H9 (cell line): ENCODE measurements at regions not wholly inside any gene's neighbourhood (a gene's known extent, or its start where the extent isn't known, plus 50 kb on each side); places are given as distances from the start of the nearest gene placed in this dataset.

Source experiments
- DNase-seq: peaks from one replicate; pipeline ENCODE4 v3.0.0-alpha.2; 2017
- H2AFZ ChIP-seq: one replicate; pipeline ENCODE4 v1.6.1; 2013; ENCODE audit warnings: mild to moderate bottlenecking, low read length, control low read depth, moderate library complexity
- H2AK5ac ChIP-seq: 2 replicates; pipeline ENCODE4 v1.6.1; 2013; ENCODE audit warnings: low read length, control low read depth, mixed read lengths; ENCODE audit not compliant: insufficient read length
- H2BK120ac ChIP-seq: one replicate; pipeline ENCODE4 v1.6.1; 2013; ENCODE audit warnings: low read depth, mild to moderate bottlenecking, low read length, control low read depth, inconsistent platforms; ENCODE audit not compliant: poor library complexity, severe bottlenecking
- H2BK12ac ChIP-seq: 2 replicates; pipeline ENCODE4 v1.6.1; 2013; ENCODE audit warnings: low read length, control low read depth, mixed read lengths, low read depth; ENCODE audit not compliant: insufficient read length
- H2BK15ac ChIP-seq: 2 replicates; pipeline ENCODE4 v1.6.1; 2013; ENCODE audit warnings: low read depth, low read length, control low read depth
- H2BK20ac ChIP-seq: one replicate; pipeline ENCODE4 v1.6.1; 2013; ENCODE audit warnings: low read depth, mild to moderate bottlenecking, low read length, control low read depth, inconsistent platforms; ENCODE audit not compliant: poor library complexity, severe bottlenecking
- H2BK5ac ChIP-seq: 2 replicates; pipeline ENCODE4 v1.6.1; 2013; ENCODE audit warnings: low read length, control low read depth, mixed read lengths; ENCODE audit not compliant: insufficient read length
- H3K14ac ChIP-seq: 2 replicates; pipeline ENCODE4 v1.6.1; 2013; ENCODE audit warnings: low read length, control low read depth; ENCODE audit not compliant: insufficient read depth
- H3K18ac ChIP-seq: 2 replicates; pipeline ENCODE4 v1.6.1; 2013; ENCODE audit warnings: low read depth, mild to moderate bottlenecking, mixed read lengths, low read length, control low read depth; ENCODE audit not compliant: insufficient read length
- H3K23ac ChIP-seq: 2 replicates; pipeline ENCODE4 v1.6.1; 2013; ENCODE audit warnings: low read length, control low read depth, mixed read lengths, low read depth; ENCODE audit not compliant: insufficient read length
- H3K23me2 ChIP-seq: 2 replicates; pipeline ENCODE4 v1.6.1; 2013; ENCODE audit warnings: low read depth, mild to moderate bottlenecking, mixed read lengths, low read length, control low read depth; ENCODE audit not compliant: insufficient read length, poor library complexity, severe bottlenecking
- H3K27ac ChIP-seq: 2 replicates; pipeline ENCODE4 v1.5.1; 2013; ENCODE audit warnings: low read length, control low read depth, mixed read lengths, low read depth; ENCODE audit not compliant: insufficient read length
- H3K27me3 ChIP-seq: 2 replicates; pipeline ENCODE4 v1.6.1; 2013; ENCODE audit warnings: low read length, control low read depth, inconsistent platforms; ENCODE audit not compliant: insufficient read depth
- H3K4ac ChIP-seq: 2 replicates; pipeline ENCODE4 v1.6.1; 2013; ENCODE audit warnings: low read depth, mild to moderate bottlenecking, control low read depth, inconsistent platforms, low read length, moderate library complexity
- H3K4me1 ChIP-seq: 2 replicates; pipeline ENCODE4 v1.6.1; 2013; ENCODE audit warnings: low read length, control low read depth, inconsistent platforms; ENCODE audit not compliant: insufficient read depth
- H3K4me2 ChIP-seq: 2 replicates; pipeline ENCODE4 v1.6.1; 2013; ENCODE audit warnings: low read length, control low read depth, mixed read lengths; ENCODE audit not compliant: insufficient read length, insufficient read depth
- H3K56ac ChIP-seq: 2 replicates; pipeline ENCODE4 v1.6.1; 2013; ENCODE audit warnings: low read depth, mild to moderate bottlenecking, mixed read lengths, low read length, control low read depth; ENCODE audit not compliant: insufficient read length
- H3K79me1 ChIP-seq: 2 replicates; pipeline ENCODE4 v1.6.1; 2013; ENCODE audit warnings: low read depth, mild to moderate bottlenecking, moderate library complexity, low read length, control low read depth, inconsistent platforms; ENCODE audit not compliant: insufficient read depth, poor library complexity, severe bottlenecking
- H3K79me2 ChIP-seq: 2 replicates; pipeline ENCODE4 v1.6.1; 2013; ENCODE audit warnings: low read length, control low read depth, inconsistent platforms; ENCODE audit not compliant: insufficient read depth
- H3K9ac ChIP-seq: 2 replicates; pipeline ENCODE4 v1.6.1; 2013; ENCODE audit warnings: low read length, control low read depth, mixed read lengths; ENCODE audit not compliant: insufficient read length; ENCODE audit errors: extremely low read depth
- H3K9me3 ChIP-seq: one replicate; pipeline ENCODE4 v1.6.1; 2013; ENCODE audit warnings: low read depth, low read length, inconsistent platforms; ENCODE audit not compliant: control insufficient read depth
- H3T11ph ChIP-seq: one replicate; pipeline ENCODE4 v1.6.1; 2013; ENCODE audit warnings: mild to moderate bottlenecking, low read length, control low read depth, inconsistent platforms
- H4K20me1 ChIP-seq: one replicate; pipeline ENCODE4 v1.6.1; 2013; ENCODE audit not compliant: control insufficient read depth, insufficient read length, insufficient read depth
- H4K5ac ChIP-seq: 2 replicates; pipeline ENCODE4 v1.6.1; 2013; ENCODE audit warnings: low read depth, mild to moderate bottlenecking, mixed read lengths, low read length, control low read depth; ENCODE audit not compliant: insufficient read length
- H4K8ac ChIP-seq: replicated peaks from 2 replicates; pipeline ENCODE4 v1.6.1; 2013; ENCODE audit warnings: low read length, control low read depth, mixed read lengths, low read depth; ENCODE audit not compliant: insufficient read length
- H4K91ac ChIP-seq: 2 replicates; pipeline ENCODE4 v1.6.1; 2013; ENCODE audit warnings: low read depth, mild to moderate bottlenecking, moderate library complexity, mixed read lengths, low read length, control low read depth; ENCODE audit not compliant: insufficient read length
- H3K27ac Mint-ChIP-seq, 3 experiments: 2 replicates in 2 of 3; 3 replicates in 1 of 3; pipeline ENCODE4 v1.8.0; 2020 to 2021; ENCODE audit warnings: mixed read lengths in 3 of 3, mild to moderate bottlenecking in 1 of 3, moderate library complexity in 1 of 3
- H3K27me3 Mint-ChIP-seq: 2 replicates; pipeline ENCODE4 v1.8.0; 2021; ENCODE audit warnings: low read depth, mild to moderate bottlenecking, moderate library complexity, mixed read lengths
- H3K36me3 Mint-ChIP-seq, 3 experiments: 2 replicates in 2 of 3; 3 replicates in 1 of 3; pipeline ENCODE4 v1.8.0; 2020 to 2021; ENCODE audit warnings: low read depth in 3 of 3, mixed read lengths in 3 of 3; ENCODE audit not compliant: insufficient read depth in 1 of 3
- H3K4me1 Mint-ChIP-seq, 2 experiments: 2 replicates each; pipeline ENCODE4 v1.8.0; 2020; ENCODE audit warnings: mixed read lengths in 2 of 2
- H3K4me3 Mint-ChIP-seq, 2 experiments: 2 replicates in 1 of 2; 3 replicates in 1 of 2; pipeline ENCODE4 v1.8.0; 2020 to 2021; ENCODE audit warnings: mild to moderate bottlenecking in 2 of 2, mixed read lengths in 2 of 2, moderate library complexity in 1 of 2
- H3K9me3 Mint-ChIP-seq, 2 experiments: 2 replicates in 1 of 2; 3 replicates in 1 of 2; pipeline ENCODE4 v1.8.0; 2020; ENCODE audit warnings: mild to moderate bottlenecking in 2 of 2, mixed read lengths in 2 of 2, moderate library complexity in 1 of 2
- WGBS: extraction: QIAGEN DNeasy Blood & Tissue Kit; methylation state at CpG from one replicate; pipeline ENCODE4 v1.1.7; 2013; ENCODE audit warnings: missing lambda C conversion rate, low lambda C conversion rate, mixed read lengths; ENCODE audit not compliant: insufficient read length; ENCODE audit errors: extremely low coverage; 5-methylcytosine and 5-hydroxymethylcytosine counted together
- TF ChIP-seq, protein P1 (sequence below): fragments of 200-600 bp; sonication (generic); conservative IDR thresholded peaks from 3 replicates; pipeline ENCODE4 v1.8.0; 2021; ENCODE audit warnings: antibody characterized with exemption, mild to moderate bottlenecking

DNA sequence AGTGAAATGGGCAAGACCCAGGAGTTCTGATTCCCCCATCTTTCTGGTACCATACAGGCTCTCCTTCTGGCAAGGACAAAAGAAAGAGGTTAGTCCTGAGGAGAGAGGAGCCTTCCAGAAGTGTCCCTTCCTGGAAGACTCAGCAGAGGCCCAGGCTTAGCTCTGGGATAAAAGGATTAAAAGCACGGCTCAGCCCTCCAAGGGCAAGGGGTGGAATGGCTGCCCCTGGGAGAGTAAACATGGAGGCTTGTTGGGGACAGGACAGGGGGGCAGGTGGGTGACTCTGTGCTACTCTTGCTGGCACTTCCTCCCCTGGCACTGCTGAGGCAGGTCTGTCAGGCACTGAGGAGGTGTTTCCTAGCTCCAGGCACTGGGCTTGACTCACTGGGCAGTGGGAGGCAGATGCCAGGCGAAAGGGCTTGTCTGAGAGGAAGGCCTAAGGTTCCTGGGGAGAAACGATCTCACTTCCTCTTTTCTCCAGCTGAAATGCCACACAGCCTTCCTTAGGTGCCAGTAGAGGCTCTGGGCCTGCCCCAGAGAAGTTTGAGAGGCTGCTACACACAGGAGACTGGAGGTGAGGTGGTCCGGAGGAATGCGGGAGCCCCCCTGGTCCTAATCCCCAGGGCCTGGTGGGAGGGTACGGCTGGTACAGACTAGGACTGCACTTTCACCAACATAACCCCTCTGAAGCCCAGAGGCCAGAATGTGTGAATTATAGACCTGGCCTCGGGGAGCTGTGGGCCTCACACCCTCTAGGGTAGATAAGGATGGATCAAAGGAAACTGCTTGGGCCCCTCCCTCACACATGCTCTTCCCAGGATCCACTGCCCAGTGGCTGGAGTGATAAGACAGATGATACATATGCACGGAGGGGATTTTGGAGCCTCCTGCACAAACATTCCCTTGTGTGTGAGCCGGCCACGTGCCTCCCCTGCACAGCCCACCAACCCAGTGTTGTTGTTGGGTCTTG, 63.2 kb upstream of the PODXL start:
- Histone ChIP-seq H3K27me3 (no peaks in the 10 kb centered on the region), H3K14ac (no peak overlapping the region; the same call in 1 of the 2 replicates), H4K5ac (no peak overlapping the region), H2AK5ac (no peak overlapping the region), H4K8ac (no peak overlapping the region), H3K23me2 (no peaks in the 10 kb centered on the region), H3K23ac (no peak overlapping the region), H2BK5ac (no peak overlapping the region), H3K56ac (no peak overlapping the region), H3K4me2 (no peak overlapping the region), H3K27ac (no peak overlapping the region), H2BK15ac (no peak overlapping the region), H2BK120ac (no peak overlapping the region), H3K18ac (peak overlapping the region; percentile 56), H3K9ac (no peak overlapping the region), H3K9me3 (no peaks in the 10 kb centered on the region), H4K91ac (no peak overlapping the region), H4K20me1 (no peaks in the 10 kb centered on the region), H3T11ph (no peak overlapping the region), H3K4me1 (no peaks in the 10 kb centered on the region; the same call in 1 of the 2 replicates), H3K79me2 (no peaks in the 10 kb centered on the region), H3K79me1 (no peaks in the 10 kb centered on the region), H2BK20ac (no peak overlapping the region), H2BK12ac (no peak overlapping the region), H2AFZ (no peak overlapping the region), H3K4ac (no peak overlapping the region)
- Mint-ChIP-seq H3K36me3 (no peaks in the 10 kb centered on the region; a peak in 1 of 7 replicates), H3K4me3 (no peak overlapping the region), H3K27me3 (peaks cover 4% of the 10 kb centered on the region; the same call in 1 of the 2 replicates), H3K27ac (peak overlapping the region; percentile 28 to 94 (median 94); a peak in 5 of 7 replicates), H3K4me1 (peaks cover 52% of the 10 kb centered on the region in 2 experiments), H3K9me3 (no peaks in the 10 kb centered on the region)
- no peak for DNase-seq
- TF ChIP-seq, protein P1, sequence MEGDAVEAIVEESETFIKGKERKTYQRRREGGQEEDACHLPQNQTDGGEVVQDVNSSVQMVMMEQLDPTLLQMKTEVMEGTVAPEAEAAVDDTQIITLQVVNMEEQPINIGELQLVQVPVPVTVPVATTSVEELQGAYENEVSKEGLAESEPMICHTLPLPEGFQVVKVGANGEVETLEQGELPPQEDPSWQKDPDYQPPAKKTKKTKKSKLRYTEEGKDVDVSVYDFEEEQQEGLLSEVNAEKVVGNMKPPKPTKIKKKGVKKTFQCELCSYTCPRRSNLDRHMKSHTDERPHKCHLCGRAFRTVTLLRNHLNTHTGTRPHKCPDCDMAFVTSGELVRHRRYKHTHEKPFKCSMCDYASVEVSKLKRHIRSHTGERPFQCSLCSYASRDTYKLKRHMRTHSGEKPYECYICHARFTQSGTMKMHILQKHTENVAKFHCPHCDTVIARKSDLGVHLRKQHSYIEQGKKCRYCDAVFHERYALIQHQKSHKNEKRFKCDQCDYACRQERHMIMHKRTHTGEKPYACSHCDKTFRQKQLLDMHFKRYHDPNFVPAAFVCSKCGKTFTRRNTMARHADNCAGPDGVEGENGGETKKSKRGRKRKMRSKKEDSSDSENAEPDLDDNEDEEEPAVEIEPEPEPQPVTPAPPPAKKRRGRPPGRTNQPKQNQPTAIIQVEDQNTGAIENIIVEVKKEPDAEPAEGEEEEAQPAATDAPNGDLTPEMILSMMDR, result no peak
- WGBS, result no CpG with 5 or more reads among the region's 10 CpGs
